Nephron (organoid): ENCODE measurements at regions not wholly inside any gene's neighbourhood (a gene's known extent, or its start where the extent isn't known, plus 50 kb on each side); places are given as distances from the start of the nearest gene placed in this dataset.

ENCODE experiments used
- H3K27ac Mint-ChIP-seq, 3 experiments: 2 replicates each; pipeline ENCODE4 v1.8.0; 2020; ENCODE audit warnings: mixed read lengths in 3 of 3, mild to moderate bottlenecking in 2 of 3, moderate library complexity in 1 of 3
- H3K27me3 Mint-ChIP-seq: 2 replicates; pipeline ENCODE4 v1.8.0; 2021; ENCODE audit warnings: low read depth, mild to moderate bottlenecking, moderate library complexity, mixed read lengths
- H3K36me3 Mint-ChIP-seq: 2 replicates; pipeline ENCODE4 v1.8.0; 2020; ENCODE audit warnings: low read depth, mixed read lengths
- H3K4me1 Mint-ChIP-seq: 2 replicates; pipeline ENCODE4 v1.8.0; 2020; ENCODE audit warnings: mixed read lengths
- H3K4me3 Mint-ChIP-seq, 3 experiments: 2 replicates each; pipeline ENCODE4 v1.8.0; 2020; ENCODE audit warnings: mild to moderate bottlenecking in 3 of 3, mixed read lengths in 3 of 3, moderate library complexity in 2 of 3
- H3K9me3 Mint-ChIP-seq: 2 replicates; pipeline ENCODE4 v1.8.0; 2020; ENCODE audit warnings: mixed read lengths
- TF ChIP-seq, protein P1 (sequence below), 3 experiments: fragments of 200-600 bp; sonication (generic); IDR thresholded peaks; one replicate each; pipeline ENCODE4 v1.5.0; 2021; ENCODE audit warnings: antibody characterized with exemption in 3 of 3; ENCODE audit not compliant: unreplicated experiment in 3 of 3

DNA sequence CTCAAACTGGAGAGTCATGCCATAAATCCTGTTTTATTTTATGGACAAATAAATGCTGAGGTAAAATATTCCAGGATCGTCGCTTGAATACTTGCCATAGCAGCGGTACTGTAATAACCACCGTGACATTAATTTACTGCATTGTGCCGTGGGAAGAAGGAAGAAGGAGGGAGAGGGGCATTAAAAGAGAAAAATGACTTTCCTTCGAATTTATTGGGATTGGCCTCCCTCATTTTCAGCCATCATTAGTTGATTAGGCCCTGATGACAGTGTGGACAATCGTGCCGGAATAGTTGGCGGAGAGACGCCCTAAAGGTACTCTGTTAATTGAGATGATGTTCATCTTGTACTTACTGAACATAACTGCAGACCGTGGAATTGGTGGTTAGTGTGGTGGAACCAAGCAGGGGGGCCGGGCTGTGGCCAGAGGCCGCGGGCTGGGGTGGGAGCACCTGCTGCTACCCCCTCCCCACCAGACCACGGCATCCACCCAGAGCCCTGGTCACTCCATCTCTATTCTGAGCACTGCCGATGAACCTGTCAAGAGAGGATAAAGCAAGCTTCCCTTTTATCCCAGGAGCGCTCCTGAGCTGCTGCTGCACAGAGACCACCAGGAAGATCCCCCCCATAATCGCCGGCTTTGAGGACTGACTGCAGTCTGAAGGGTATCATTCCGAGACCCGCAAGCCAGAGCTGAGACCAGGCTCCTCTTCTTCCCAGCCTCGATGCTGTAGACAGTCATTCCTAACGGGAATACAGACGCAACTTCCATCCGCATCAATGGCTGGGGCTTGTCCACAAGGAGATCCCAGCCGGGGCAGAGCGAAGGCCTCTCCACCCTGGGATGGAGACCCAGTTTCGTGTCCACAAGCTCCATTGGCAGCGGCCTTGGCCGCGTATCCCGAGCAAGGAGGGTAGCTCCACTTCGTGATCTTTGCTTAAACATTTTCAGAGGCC is 168.3 kb upstream of the TSHZ3 start:
- Mint-ChIP-seq H3K27ac (peak overlapping the region in 2 of 3 experiments; percentile 22 to 78), H3K4me3 (no peak overlapping the region), H3K36me3 (no peaks in the 10 kb centered on the region), H3K27me3 (peaks cover 11% of the 10 kb centered on the region), H3K4me1 (peaks cover 48% of the 10 kb centered on the region), H3K9me3 (peaks cover 7% of the 10 kb centered on the region)
- TF ChIP-seq, protein P1, sequence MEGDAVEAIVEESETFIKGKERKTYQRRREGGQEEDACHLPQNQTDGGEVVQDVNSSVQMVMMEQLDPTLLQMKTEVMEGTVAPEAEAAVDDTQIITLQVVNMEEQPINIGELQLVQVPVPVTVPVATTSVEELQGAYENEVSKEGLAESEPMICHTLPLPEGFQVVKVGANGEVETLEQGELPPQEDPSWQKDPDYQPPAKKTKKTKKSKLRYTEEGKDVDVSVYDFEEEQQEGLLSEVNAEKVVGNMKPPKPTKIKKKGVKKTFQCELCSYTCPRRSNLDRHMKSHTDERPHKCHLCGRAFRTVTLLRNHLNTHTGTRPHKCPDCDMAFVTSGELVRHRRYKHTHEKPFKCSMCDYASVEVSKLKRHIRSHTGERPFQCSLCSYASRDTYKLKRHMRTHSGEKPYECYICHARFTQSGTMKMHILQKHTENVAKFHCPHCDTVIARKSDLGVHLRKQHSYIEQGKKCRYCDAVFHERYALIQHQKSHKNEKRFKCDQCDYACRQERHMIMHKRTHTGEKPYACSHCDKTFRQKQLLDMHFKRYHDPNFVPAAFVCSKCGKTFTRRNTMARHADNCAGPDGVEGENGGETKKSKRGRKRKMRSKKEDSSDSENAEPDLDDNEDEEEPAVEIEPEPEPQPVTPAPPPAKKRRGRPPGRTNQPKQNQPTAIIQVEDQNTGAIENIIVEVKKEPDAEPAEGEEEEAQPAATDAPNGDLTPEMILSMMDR (IDR thresholded peaks at IDR 0.05; ENCODE audit: unreplicated experiment in 3 of 3), result no peak

DNA sequence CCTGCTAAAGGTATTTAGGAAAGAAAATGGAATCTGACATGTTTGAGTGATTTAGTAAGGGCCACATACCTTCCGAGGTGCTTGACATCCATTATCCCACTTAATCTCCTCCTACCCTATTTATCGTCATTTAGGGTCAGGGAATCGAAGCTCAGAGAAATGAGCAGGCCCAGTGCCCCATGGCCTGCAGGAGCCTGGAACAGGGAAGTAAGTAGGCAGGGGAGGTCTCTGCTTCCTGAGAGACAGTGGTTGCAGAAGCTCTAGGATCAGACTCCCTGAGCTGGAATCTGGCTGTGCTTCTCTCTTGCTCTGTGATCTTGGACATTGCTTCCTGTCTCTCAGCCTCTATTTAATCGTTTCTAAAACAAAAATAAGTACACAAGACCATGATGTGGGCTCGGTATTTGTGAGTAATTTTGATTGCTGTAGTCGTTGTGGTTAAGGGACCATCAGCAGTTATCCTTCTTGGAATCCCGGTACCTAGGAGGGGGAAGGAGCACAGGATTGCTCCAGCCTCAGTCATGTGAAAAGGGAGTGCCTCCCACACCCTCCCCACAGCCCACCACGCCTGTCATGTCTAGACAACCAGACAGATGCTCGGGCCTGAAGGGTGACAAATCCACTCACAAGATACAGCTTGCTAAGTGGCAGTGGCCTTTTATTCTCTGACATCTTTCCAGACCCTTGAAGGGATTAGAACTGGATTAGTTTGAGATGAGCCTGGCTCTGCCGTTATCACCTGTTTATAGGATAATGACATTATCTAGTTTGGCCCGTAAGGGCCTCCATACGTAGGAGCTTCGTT is 169.2 kb upstream of the TSHZ3 start:
- H3K4me1 Mint-ChIP-seq, result peaks cover 48% of the 10 kb centered on the region
- H3K36me3 Mint-ChIP-seq, result no peaks in the 10 kb centered on the region
- peak overlapping the region in 1 of 3 experiments; percentile 52 for H3K4me3 Mint-ChIP-seq
- peaks cover 7% of the 10 kb centered on the region for H3K9me3 Mint-ChIP-seq
- H3K27me3 Mint-ChIP-seq, result peaks cover 11% of the 10 kb centered on the region
- H3K27ac Mint-ChIP-seq, result peak overlapping the region in 2 of 3 experiments; percentile 40 to 78
- TF ChIP-seq, protein P1 (IDR thresholded peaks at IDR 0.05; ENCODE audit: unreplicated experiment in 3 of 3), result no peak

DNA sequence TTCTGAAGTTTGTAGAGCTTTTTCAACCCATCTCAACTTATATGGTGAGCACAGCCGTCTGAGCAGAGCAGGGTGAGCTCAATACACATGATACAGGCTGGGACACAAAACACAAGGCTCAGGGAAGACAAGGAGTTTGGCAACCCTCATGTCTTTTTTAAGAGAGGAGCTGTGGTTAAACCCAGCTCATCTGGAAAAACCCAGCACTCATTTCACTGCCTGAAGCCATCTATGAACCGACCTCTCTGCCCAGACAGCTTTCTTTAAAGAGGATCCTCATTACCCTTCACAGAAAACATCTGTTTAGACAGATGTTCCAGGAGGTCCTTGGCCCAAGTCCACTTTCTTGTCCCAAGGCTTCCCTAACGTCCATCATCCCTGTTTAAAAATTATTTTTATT is 170.0 kb upstream of the TSHZ3 start:
- peaks cover 11% of the 10 kb centered on the region for H3K27me3 Mint-ChIP-seq
- peaks cover 7% of the 10 kb centered on the region for H3K9me3 Mint-ChIP-seq
- H3K36me3 Mint-ChIP-seq, result no peaks in the 10 kb centered on the region
- peak overlapping the region in 2 of 3 experiments; percentile 37 to 78 for H3K27ac Mint-ChIP-seq
- H3K4me1 Mint-ChIP-seq, result peaks cover 42% of the 10 kb centered on the region
- H3K4me3 Mint-ChIP-seq, result peak overlapping the region in 1 of 3 experiments; percentile 6
- TF ChIP-seq, protein P1 (IDR thresholded peaks at IDR 0.05; ENCODE audit: unreplicated experiment in 3 of 3), result no peak

DNA sequence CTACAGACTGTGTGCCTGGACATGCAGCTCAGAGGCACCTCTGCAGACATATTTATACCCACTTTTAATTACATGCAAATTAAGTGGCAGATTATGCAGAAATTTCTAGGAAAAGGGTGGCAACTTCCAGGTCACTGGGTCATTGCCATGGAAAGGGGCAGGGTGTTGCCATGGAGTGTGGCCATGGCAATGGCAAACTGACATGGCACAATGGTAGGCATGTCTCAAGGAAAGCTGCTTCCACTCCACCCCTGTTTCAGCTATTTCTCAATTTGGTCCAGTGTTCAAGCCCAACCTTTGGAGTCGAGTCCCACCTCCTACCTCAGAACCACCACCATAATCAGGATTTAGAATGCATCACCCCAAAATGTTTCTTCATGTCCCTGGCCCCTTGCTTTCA is 170.7 kb upstream of the TSHZ3 start:
- peaks cover 11% of the 10 kb centered on the region for H3K27me3 Mint-ChIP-seq
- H3K4me3 Mint-ChIP-seq, result no peak overlapping the region
- TF ChIP-seq, protein P1 (IDR thresholded peaks at IDR 0.05; ENCODE audit: unreplicated experiment in 3 of 3), result no peak
- H3K4me1 Mint-ChIP-seq, result peaks cover 38% of the 10 kb centered on the region
- peak overlapping the region in 1 of 3 experiments; percentile 78 for H3K27ac Mint-ChIP-seq
- H3K36me3 Mint-ChIP-seq, result no peaks in the 10 kb centered on the region
- peaks cover 11% of the 10 kb centered on the region for H3K9me3 Mint-ChIP-seq

DNA sequence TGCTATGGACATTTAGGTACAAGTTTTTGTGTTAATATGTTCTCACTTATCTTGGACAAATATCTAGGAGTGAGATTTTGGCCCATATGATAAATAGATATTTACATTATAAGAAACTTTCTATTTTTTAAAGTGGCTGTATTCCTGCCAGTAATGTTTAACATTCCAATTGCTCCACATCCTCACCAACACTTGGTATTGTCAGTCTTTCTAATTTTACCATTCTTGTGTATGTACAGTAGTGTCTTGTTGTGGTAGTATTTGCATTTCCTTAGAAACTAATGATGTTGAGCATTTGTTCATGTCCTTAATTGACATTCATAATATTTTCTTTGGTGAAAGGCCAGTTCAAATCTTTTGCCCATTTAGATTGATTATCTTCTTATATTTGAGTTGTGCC is 171.4 kb upstream of the TSHZ3 start:
- Mint-ChIP-seq H3K36me3 (no peaks in the 10 kb centered on the region), H3K4me1 (peaks cover 38% of the 10 kb centered on the region), H3K27me3 (peaks cover 11% of the 10 kb centered on the region), H3K27ac (no peak overlapping the region), H3K4me3 (no peak overlapping the region), H3K9me3 (peaks cover 12% of the 10 kb centered on the region)
- TF ChIP-seq, protein P1 (IDR thresholded peaks at IDR 0.05; ENCODE audit: unreplicated experiment in 3 of 3), result no peak
